GM23248 (cell line): ENCODE measurements at regions not wholly inside any gene's neighbourhood (a gene's known extent, or its start where the extent isn't known, plus 50 kb on each side); places are given as distances from the start of the nearest gene placed in this dataset.
"Not testable (repeated sequence)": the region's sequence is repeated elsewhere in the genome, so short reads cannot be mapped to it uniquely, and the experiment has no call there.

Experiments
- EZH2 ChIP-seq: fragments of 200-600 bp; sonication (generic); IDR thresholded peaks from 2 replicates; pipeline ENCODE4 v1.6.1; 2018; ENCODE audit warnings: antibody characterized with exemption, mild to moderate bottlenecking; ENCODE audit not compliant: insufficient read depth, poor library complexity, severe bottlenecking
- EZH2phosphoT487 ChIP-seq: fragments of 200-600 bp; sonication (generic); IDR thresholded peaks from 2 replicates; pipeline ENCODE4 v1.6.1; 2018; ENCODE audit warnings: antibody characterized with exemption, moderate library complexity, mild to moderate bottlenecking, low read depth; ENCODE audit not compliant: insufficient read depth

DNA sequence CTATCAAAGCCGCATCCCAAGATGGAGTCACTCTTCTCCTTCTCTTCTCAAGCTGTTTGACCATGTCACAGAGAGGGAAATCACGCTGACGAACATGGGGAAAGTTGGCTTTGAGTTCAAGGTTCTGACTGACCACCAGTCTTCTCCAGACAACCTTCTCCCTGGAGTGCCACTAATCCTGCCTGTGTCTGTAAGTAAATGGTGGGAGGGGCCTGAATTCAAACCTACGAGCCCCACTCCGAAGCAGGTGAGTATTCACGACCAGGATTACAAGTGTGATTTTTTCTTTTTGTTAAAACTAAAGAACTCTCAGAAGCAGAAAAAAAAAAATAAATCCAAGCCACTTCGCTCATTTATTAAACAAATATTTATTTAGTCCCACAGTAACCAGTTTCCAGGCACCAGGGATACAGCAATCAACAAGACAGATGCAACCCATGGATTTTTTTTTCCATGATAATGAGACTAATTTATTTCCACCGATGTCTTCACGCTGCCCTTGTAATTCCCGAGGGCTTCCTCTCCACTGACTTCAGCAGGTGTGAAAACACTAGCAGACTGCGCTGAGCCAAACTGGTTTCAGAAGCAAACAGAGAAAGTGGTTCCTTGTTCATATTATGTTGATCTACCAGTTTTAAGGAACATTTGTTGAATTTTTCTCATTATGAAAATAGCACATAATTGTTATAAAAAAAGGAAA, 206.0 kb upstream of the NBPF12 start:
- TF ChIP-seq EZH2, EZH2phosphoT487: not testable (repeated sequence)
